ENCODE measurements at regions not wholly inside any gene's neighbourhood (a gene's known extent, or its start where the extent isn't known, plus 50 kb on each side); places are given as distances from the start of the nearest gene placed in this dataset.
"Not testable (repeated sequence)": the region's sequence is repeated elsewhere in the genome, so short reads cannot be mapped to it uniquely, and the experiment has no call there.

GRCh38 chr12:11497438-11497837 is 102.1 kb upstream of the PRB2 start:
- intact Hi-C loops (cut with micrococcal nuclease; ENCODE audit: unreplicated experiment) = no loop called here
- peaks cover 5% of the 10 kb centered on the region for H3K36me3 Mint-ChIP-seq (ENCODE audit: insufficient read depth, unreplicated experiment)
- peaks cover 8% of the 10 kb centered on the region for H3K4me1 Mint-ChIP-seq (ENCODE audit: low read depth, unreplicated experiment)
- TF ChIP-seq CTCF (IDR thresholded peaks at IDR 0.05; ENCODE audit: unreplicated experiment) = no peak
- peaks cover 3% of the 10 kb centered on the region for H3K9me3 Mint-ChIP-seq (ENCODE audit: low read depth, unreplicated experiment)
- CTCF ChIA-PET = no interaction called here
- H3K4me3 Mint-ChIP-seq (ENCODE audit: low read depth, unreplicated experiment) = no peak overlapping the region
- BruUV-seq (replicated peaks) = no TSS peak
- H3K27me3 Mint-ChIP-seq (ENCODE audit: unreplicated experiment) = peaks cover 79% of the 10 kb centered on the region
- H3K27ac Mint-ChIP-seq (ENCODE audit: unreplicated experiment) = no peak overlapping the region
- no peak for DNase-seq

- DNase-seq = no peak
- H3K27ac Mint-ChIP-seq (ENCODE audit: unreplicated experiment) = no peak overlapping the region
- intact Hi-C loops (cut with micrococcal nuclease; ENCODE audit: unreplicated experiment) = no loop called here
- peaks cover 79% of the 10 kb centered on the region for H3K27me3 Mint-ChIP-seq (ENCODE audit: unreplicated experiment)
- no TSS peak for BruUV-seq (replicated peaks)
- no peak overlapping the region for H3K4me3 Mint-ChIP-seq (ENCODE audit: low read depth, unreplicated experiment)
- H3K9me3 Mint-ChIP-seq (ENCODE audit: low read depth, unreplicated experiment) = peaks cover 3% of the 10 kb centered on the region
- H3K4me1 Mint-ChIP-seq (ENCODE audit: low read depth, unreplicated experiment) = peaks cover 8% of the 10 kb centered on the region
- CTCF ChIA-PET = no interaction called here
- no peak for TF ChIP-seq CTCF (IDR thresholded peaks at IDR 0.05; ENCODE audit: unreplicated experiment)
- H3K36me3 Mint-ChIP-seq (ENCODE audit: insufficient read depth, unreplicated experiment) = peaks cover 5% of the 10 kb centered on the region
Measured at GRCh38 chr12:11497995-11498394, 102.6 kb upstream of the PRB2 start.

GRCh38 chr12:11498574-11498973 is 103.2 kb upstream of the PRB2 start:
- DNase-seq = peak; percentile 38
- H3K4me3 Mint-ChIP-seq (ENCODE audit: low read depth, unreplicated experiment); H3K4me1 Mint-ChIP-seq (ENCODE audit: low read depth, unreplicated experiment); intact Hi-C loops (cut with micrococcal nuclease; ENCODE audit: unreplicated experiment); CTCF ChIA-PET; H3K9me3 Mint-ChIP-seq (ENCODE audit: low read depth, unreplicated experiment); H3K27ac Mint-ChIP-seq (ENCODE audit: unreplicated experiment); H3K36me3 Mint-ChIP-seq (ENCODE audit: insufficient read depth, unreplicated experiment); BruUV-seq (replicated peaks): not testable (repeated sequence)
- peak; percentile 41 for TF ChIP-seq CTCF (IDR thresholded peaks at IDR 0.05; ENCODE audit: unreplicated experiment)
- H3K27me3 Mint-ChIP-seq (ENCODE audit: unreplicated experiment) = peaks cover 79% of the 10 kb centered on the region

- CTCF ChIA-PET = no interaction called here
- Mint-ChIP-seq H3K9me3 (ENCODE audit: low read depth, unreplicated experiment) (peaks cover 3% of the 10 kb centered on the region), H3K36me3 (ENCODE audit: insufficient read depth, unreplicated experiment) (peaks cover 5% of the 10 kb centered on the region), H3K27me3 (ENCODE audit: unreplicated experiment) (peaks cover 80% of the 10 kb centered on the region), H3K4me3 (ENCODE audit: low read depth, unreplicated experiment) (no peak overlapping the region), H3K27ac (ENCODE audit: unreplicated experiment) (no peak overlapping the region), H3K4me1 (ENCODE audit: low read depth, unreplicated experiment) (peaks cover 8% of the 10 kb centered on the region)
- intact Hi-C loops (cut with micrococcal nuclease; ENCODE audit: unreplicated experiment) = no loop called here
- DNase-seq = no peak
- TF ChIP-seq CTCF (IDR thresholded peaks at IDR 0.05; ENCODE audit: unreplicated experiment) = no peak
- BruUV-seq (replicated peaks) = no TSS peak
Measured at GRCh38 chr12:11499806-11500187, 104.4 kb upstream of the PRB2 start.
